HL-60 (cell line): ENCODE measurements at regions not wholly inside any gene's neighbourhood (a gene's known extent, or its start where the extent isn't known, plus 50 kb on each side); places are given as distances from the start of the nearest gene placed in this dataset.

Experiments
- DNase-seq, 2 experiments: peaks; one replicate each; pipeline ENCODE4 v3.0.0-alpha.2; 2010 to 2020; ENCODE audit warnings: low read depth in 1 of 2, low spot score in 1 of 2
- H3K27ac ChIP-seq: fragments of 250-450 bp; sonication (Bioruptor Pico); replicated peaks from 2 replicates; pipeline ENCODE4 v1.5.1; 2020; ENCODE audit warnings: mild to moderate bottlenecking, moderate library complexity
- H3K27me3 ChIP-seq: fragments of 250-450 bp; sonication (Bioruptor Pico); 2 replicates; pipeline ENCODE4 v1.5.1; 2021; ENCODE audit warnings: mild to moderate bottlenecking, moderate library complexity; ENCODE audit not compliant: insufficient read depth, poor library complexity, severe bottlenecking
- H3K4me3 ChIP-seq: replicated peaks from 2 replicates; pipeline ENCODE4 v1.5.1; 2011; ENCODE audit warnings: mild to moderate bottlenecking, control low read depth, low read length; ENCODE audit not compliant: insufficient read depth
- CTCF ChIP-seq: IDR thresholded peaks from one replicate; pipeline ENCODE4 v1.5.1; 2011; ENCODE audit warnings: low read length, control low read depth, inconsistent platforms; ENCODE audit not compliant: insufficient read depth
- GABPA ChIP-seq: IDR thresholded peaks from 2 replicates; pipeline ENCODE4 v1.6.1; 2012; ENCODE audit warnings: low read depth
- POLR2AphosphoS5 ChIP-seq: IDR thresholded peaks from 2 replicates; pipeline ENCODE4 v1.6.1; 2012; ENCODE audit warnings: low read depth
- REST ChIP-seq: IDR thresholded peaks from 2 replicates; pipeline ENCODE4 v1.6.1; 2012; ENCODE audit warnings: low read depth; ENCODE audit not compliant: insufficient replicate concordance
- SPI1 ChIP-seq: IDR thresholded peaks from 2 replicates; pipeline ENCODE4 v1.6.1; 2012; ENCODE audit warnings: low read depth, mild to moderate bottlenecking, borderline replicate concordance

GRCh38 chr2:6721395-6721794 lies 144.3 kb downstream of the CMPK2 start:
- no peak for DNase-seq
- Histone ChIP-seq H3K27ac (no peak overlapping the region), H3K4me3 (no peak overlapping the region), H3K27me3 (no peaks in the 10 kb centered on the region)
- TF ChIP-seq SPI1: no peak
- no peak for TF ChIP-seq CTCF
- no peak for TF ChIP-seq REST
- TF ChIP-seq POLR2AphosphoS5: no peak
- TF ChIP-seq GABPA: no peak

- DNase-seq: no peak
- TF ChIP-seq CTCF: no peak
- no peak for TF ChIP-seq REST
- TF ChIP-seq GABPA: no peak
- no peak for TF ChIP-seq POLR2AphosphoS5
- no peak for TF ChIP-seq SPI1
- no peaks in the 10 kb centered on the region for H3K27me3 ChIP-seq
- no peak overlapping the region for H3K4me3 ChIP-seq
- H3K27ac ChIP-seq: no peak overlapping the region
Measured at GRCh38 chr2:6722574-6722973, 143.1 kb downstream of the CMPK2 start.

GRCh38 chr2:6723865-6724604 lies 141.7 kb downstream of the CMPK2 start:
- Histone ChIP-seq H3K27me3 (no peaks in the 10 kb centered on the region), H3K4me3 (no peak overlapping the region), H3K27ac (no peak overlapping the region)
- no peak for DNase-seq
- TF ChIP-seq GABPA (no peak), POLR2AphosphoS5 (no peak), REST (no peak), CTCF (no peak), SPI1 (no peak)
